ENCODE measurements at regions not wholly inside any gene's neighbourhood (a gene's known extent, or its start where the extent isn't known, plus 50 kb on each side); places are given as distances from the start of the nearest gene placed in this dataset.
A peak's percentile ranks its signal among the peaks of the same experiment; 100 is the strongest.

DNA sequence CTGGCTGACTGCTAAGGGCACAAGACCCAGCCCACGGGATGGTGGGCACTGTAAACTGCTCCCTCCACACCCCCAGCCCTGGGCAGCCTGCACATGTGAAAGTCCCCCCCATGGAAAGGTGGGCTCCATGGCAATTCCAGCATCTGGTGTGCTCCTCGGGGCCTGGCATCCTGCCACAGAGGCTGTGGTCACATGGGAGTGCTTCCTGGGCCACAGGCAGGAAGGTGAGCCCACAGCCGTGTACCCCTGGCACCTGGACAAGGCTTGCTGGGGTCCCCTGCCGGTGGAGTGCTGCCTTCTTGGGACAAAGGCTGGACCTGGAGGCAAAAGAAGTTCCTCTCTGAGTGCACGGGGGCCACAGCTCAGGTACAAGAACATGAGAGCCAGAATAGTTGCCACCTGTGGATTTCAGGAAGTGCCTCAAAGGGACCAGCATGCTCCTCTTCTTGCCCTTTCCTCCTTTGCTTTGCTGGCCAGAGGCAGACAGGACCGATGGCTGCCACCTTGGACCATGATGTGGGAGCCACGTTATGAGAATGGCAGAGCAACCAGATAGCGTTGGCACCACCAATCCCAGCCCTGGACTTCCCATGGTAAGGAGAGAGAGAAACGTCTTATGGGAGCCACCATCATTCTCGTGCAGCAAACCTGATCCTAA is 120.2 kb upstream of the MLN start:
- DNase-seq (ENCODE audit: low spot score): no peak

DNA sequence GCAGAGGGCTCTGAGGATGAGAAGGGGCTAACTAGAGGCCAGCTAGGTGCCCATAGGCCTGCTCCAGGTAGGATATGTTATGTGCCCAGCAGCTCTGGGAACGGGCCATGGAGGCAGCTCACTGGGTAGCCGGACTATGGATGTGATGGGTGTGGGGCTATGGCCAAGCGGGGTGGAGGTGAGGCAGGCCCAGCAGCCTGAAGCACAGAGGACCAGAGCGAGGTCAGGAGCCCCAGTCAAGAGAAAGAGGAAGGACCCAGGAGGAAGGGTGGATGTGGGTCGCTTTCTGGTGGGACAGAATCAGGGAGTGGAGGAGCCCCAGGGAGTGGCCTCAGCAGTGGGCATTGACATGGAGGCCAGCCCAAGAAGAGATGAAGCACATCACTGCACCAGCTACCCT is 117.9 kb upstream of the MLN start:
- no peak for DNase-seq (ENCODE audit: low spot score)

DNA sequence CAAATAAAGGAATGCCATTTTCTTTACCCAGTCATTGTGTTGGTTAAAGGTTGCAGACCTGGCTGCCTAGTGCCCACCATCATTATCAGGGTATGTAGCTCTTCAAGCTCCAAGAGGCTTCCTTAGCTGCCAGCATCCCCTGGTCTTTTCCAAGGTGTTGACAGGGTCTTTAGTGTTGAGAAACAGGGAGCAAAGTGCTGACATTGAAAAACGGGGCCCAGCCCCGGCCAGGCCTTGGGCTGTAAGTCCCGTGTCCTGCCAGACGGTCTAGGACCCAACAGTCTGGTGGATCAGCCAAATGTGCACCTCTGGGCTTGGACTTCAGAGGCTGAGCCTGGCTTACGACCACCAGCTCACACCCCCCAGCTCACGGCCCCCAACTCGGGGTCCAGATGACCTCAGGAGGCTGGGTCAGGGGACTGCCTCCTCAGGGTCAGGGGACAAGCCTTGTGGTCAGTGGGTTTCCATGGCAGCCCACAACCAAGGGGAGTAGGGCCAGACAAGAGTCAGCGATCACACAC is 114.4 kb upstream of the MLN start:
- DNase-seq (ENCODE audit: low spot score): no peak

DNA sequence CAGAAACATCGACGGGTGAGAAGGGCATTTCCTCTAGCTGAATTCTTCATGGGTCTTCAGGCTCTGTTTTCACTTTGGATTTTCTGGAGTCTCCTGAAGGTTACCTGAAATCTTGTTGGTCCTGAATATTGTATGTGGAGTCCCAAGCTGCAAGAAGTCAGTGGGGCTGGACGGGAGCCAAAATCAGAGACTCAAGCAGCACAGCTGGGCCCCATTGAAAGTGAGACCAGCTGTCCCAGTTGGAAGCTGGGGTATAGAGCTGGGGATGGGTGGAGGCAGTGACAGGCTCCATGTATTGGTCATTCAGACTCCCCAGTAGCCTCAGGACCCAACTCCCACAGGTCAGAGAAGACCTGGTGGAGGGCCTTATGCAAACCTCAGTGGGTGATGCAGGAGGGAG is 111.3 kb upstream of the MLN start:
- peak; percentile 2 for DNase-seq (ENCODE audit: low spot score)

DNA sequence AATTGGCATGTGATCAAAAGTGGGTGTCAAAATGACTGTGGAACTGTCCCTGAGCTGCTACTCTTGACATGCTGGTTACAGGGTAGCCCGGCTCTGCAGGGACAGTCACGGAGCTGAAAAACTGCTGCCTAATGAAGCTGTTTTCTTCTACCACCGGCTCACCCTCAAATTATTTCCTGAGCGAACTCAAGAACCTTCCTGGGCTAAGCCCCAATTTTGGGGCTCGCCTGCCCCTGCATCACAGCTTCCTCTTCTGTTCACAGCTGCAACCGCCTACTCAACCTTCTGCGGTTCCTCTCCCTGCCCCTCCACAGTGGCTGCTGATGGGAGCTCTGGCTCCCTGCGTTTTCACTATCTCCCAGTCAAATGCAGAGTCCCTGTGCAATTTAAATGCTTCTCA is 110.8 kb upstream of the MLN start:
- peak; percentile 53 for DNase-seq (ENCODE audit: low spot score)

DNA sequence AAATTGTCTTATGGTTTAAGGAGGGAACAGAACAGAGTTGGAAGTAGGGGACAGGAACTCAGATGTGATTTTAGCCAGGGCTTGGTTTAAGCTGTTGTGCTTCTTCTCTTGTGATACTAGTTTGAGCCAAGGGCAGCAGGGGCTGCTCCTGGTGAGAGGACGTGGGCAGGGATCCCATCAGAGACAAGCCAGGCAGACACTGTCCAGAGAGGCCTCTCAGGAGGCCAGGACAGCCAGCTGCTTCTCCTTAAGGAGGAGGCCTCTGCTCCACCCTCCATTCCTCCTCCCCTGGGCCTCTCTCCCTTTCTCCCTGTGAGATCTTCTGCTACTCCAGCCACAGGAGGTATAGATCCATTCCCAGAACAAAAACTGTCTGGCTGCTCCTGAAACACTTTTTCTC is 108.4 kb upstream of the MLN start:
- no peak for DNase-seq (ENCODE audit: low spot score)

DNA sequence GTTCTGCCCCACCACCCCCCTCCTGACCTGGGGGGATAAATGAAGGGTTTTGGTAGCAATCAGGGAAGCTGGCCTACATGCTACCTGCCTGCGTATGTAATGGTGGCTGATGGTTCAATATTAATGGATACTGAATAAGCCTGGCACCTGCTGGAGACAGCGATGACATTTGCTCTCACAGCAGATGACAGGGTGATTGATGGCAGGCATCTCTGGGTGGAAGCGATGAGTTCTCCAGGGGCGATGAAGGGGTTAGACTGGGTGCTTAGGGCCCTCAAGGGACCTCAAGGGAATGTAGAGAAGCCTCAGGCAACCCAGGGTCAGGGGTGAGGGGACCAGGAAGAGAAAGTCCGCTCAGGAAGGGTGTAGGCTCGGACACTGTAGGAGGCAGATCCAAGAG is 107.7 kb upstream of the MLN start:
- DNase-seq (ENCODE audit: low spot score): no peak

DNA sequence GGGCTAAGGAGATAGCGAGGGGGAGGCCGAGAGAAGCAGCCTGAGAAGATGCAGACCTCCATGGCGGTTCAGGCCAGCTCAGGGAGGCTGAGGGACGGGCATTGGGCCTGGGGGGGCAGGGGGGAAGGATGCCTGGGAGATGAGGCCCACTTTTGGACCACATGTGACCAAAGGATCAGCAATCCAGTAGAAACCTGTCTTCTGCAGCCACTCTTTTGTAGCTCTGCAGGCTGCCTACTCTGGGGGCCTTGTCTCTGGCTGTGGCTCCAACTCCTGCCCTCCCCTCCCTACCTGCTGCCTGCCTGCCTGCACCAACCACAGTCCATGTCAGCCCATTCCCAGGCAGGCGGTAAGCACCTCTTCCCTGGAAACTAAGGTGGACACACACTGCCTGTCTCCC is 106.8 kb upstream of the MLN start:
- DNase-seq (ENCODE audit: low spot score): no peak

DNA sequence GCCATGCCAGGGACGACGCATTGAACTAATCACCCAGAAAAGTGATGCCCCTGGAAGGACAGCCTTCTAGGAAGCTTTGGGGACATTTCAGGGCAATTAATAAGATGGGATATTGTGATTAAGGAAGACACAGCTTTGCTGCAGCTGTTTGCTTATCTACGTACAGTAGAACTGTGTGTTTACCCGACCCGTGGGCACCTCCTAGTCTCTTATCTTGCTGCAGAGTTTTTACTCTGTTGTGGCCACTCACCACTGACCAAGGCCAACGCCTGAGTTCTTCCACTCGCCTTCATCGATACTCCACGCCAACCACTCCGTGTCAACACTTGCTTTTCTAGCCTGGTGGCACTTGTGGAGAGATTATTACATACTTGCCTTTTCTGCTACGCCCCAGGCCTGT is 105.9 kb upstream of the MLN start:
- no peak for DNase-seq (ENCODE audit: low spot score)

DNA sequence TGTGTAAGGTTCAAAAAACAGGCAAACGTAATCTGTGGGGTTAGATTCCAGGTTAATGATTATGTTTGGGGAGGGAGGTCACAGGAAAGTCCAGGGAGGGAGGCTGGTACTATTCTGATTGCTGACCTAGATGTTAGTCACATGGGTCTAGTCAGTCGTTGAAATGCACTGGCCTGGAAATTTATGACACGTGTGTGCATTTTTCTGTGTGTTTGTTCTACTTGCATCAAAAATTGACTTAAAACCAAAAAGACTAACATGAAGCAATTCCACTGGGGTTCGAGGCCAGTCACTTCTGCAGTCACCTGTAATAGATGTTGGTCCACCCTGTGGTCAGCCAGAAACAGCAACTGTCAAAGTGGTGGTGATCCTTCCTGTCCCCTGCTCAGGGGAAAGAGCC is 104.2 kb upstream of the MLN start:
- DNase-seq (ENCODE audit: low spot score): no peak

DNA sequence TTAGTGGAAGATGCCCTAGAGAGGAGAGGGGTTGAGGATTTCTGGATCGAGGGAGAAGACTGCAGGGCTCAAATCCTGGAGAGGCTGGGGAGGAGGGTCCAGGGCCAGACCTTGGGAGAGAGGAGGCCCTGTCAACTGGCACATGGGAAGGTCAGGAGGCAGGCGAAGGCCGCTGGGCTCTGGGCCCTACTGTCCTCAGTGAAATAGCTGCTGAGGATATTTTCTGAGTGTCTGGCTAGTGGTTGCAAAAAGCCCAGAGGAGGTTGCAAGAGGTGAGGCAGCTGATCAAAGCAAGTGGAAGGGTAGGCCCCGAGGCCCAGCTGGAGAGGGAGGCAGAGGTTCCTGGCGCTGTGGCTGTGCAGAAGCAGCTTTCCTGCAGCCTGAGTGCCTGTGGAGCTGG is 103.4 kb upstream of the MLN start:
- DNase-seq (ENCODE audit: low spot score): no peak

DNA sequence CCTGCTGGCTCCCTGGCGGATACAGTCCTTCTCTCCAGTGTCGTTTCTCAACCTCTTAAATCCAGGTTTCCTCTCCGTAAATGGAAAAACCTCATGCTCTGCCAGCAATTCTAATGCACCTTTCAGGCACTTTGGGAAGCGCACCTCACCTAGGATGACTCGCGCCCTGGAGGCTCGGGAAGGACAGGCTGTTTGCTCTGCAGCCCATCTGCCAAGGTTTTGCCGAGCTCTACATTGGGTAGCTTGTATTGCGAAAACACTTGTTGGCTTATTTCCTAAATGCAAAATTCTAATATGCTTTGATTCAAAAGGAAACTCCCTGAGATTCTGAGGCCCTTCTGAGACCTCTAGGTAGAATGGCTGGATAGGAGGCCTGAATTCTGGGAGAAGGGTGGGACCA is 102.6 kb upstream of the MLN start:
- no peak for DNase-seq (ENCODE audit: low spot score)

DNA sequence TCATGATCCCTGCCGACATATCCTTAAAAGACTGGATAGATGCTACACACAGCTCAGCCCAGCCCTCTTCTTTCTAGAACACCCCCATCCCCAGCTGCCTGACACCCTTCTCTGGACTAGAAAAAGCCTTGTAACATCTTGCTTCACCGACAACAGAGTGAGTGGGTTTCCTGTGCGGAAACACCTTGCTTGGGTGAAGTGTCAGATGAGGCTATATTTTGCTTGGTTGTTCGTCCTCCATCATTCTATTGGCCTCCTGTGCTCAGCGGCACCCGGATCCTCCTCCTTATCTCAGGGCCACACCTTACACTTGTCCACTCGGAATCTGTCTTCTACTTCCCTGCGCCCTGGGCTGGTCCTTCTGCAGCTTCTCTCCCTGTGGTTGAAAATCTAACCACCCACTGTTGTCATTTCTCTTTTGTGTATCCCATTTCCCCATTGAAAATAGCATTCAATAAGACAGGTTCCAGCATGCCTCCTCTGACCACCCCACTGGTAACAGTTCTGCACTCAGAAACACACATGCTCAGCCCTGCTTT is 101.3 kb upstream of the MLN start:
- DNase-seq (ENCODE audit: low spot score): peak; percentile 71

DNA sequence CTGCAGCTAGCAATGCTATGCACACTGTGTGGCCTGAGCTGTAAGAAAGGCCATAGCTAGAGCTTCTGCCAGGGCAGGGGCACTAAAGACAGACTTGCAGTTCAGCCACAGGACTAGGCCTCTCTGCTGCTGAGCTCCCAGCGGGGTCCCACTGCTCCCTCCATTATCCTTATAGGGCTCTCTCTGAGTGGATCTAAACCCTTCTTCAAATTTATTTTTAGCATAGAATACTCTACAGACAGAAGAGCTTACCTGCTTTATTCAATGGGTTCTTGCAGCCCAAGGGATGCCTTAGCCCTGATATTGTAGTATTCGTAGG is 100.9 kb upstream of the MLN start:
- no peak for DNase-seq (ENCODE audit: low spot score)

DNA sequence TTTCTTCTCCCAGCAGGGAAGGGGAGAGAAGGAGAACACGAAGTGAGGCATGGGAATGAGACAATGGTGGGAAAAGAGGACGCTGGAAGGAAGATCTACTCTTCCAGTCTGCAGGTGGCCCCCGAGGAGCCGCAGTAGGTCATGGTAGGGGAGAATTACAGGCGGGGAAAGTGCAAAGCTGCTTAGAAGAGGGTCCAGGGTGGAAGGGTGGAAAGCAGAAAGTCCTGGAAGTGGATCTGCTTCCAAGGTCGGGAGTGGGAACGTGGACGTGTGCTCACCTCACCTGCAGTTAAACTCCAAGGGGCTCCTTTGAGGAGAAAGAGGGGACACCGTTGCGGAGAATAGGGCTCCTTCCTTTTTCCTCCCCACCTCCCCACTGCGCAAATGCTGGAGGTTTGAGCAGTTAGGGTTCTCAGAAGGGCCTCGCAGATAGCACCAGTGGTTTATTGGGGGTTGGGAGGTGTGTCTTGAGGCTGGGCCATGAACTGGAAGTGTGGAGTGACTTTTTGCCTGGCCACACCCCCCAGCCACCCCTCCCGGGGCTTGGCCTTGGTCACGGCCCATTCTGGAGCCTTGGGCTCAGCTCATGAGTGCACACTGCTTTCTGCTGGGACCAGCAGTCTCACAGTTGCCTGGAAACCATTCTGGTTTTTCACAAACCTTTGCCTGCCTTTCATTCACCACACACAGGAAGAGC is 100.4 kb upstream of the MLN start:
- peak; percentile 87 for DNase-seq (ENCODE audit: low spot score)

DNA sequence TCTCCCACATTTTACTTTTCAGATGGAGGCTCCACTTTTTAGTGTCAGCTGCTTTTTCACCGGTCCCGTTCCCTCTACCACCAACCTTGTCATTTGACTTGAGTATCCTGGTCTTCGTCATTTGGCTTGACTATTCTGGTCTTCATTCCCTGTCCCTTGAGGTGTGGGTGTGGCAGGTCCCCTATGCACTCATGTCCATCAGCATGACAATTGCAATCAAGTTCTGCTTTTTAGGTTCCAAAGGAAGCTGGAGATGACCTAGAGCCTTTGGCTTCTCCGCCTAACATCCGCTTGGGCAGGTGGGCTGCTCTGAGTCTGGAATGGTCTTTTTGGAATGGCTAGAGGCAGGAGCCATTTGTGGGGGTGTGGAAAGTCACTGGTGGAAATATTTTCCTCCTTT is 99.8 kb upstream of the MLN start:
- no peak for DNase-seq (ENCODE audit: low spot score)

DNA sequence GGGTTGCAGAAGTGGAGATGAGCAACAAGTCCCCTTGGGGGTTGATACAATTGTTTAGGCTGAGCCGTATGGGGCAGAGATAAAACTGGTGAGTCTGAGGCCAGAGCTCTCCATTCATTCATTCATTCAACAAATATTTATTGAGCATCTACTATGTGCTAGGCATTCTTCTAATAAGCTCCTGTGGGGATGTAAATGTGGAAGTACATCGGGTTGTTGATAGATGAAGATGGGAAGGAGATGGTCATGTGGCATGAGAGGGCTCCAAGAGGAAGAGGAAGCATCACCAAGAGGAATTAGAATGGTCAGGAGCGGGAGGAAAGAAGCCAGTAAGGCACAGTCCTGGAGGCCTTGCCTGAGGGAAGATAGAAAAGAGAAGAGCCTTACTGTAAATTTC is 98.7 kb upstream of the MLN start:
- DNase-seq (ENCODE audit: low spot score): no peak

DNA sequence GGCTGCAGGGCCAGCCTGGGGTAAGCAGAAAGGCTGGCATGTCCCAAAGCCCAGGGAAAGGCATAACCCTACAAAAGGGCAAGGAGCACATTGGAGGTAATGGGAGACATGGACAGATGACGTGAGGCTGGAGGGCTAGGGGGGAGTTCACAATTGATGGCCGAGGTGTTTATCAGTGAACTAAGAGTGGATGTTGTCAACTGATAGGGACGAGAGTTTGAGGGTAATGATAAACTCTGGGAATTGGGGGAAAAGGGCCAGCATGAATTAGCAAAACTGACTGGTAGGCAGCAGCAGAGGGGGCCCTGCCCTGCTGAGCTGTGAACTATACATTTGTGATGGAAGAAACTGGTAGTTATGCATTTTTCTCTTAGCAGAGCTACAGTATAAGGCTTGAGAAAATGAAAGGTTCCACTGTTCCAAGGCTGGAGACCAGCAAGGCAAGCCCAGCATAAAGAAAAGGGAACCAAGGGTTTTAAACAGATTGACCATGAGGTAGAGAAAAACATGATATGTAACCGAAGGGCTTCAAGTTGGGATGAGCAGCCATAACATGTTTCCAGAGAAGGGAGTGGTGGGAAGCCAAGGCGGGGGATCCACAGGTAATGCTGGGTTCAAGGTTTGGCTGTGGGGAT is 98.1 kb upstream of the MLN start:
- no peak for DNase-seq (ENCODE audit: low spot score)

DNA sequence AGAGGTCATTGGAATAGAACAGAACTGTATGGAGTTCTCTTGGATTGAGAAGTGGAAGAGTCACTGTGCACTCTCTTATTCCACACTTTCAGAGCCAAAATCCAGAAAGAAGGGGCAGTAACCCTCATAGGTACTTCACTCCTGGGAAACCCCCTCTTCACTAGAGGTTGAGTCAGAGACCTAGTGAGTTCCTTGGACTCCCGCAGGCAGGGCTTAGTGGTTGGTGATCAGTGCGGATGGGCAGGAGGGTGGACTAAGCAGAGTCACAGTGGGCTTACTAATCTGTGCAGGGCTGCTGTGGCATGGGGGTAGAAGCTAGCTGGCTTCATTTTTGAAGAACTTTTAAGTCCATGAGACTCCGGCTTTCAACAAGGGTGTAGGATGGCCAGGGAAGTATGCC is 95.0 kb upstream of the MLN start:
- DNase-seq (ENCODE audit: low spot score): no peak

DNA sequence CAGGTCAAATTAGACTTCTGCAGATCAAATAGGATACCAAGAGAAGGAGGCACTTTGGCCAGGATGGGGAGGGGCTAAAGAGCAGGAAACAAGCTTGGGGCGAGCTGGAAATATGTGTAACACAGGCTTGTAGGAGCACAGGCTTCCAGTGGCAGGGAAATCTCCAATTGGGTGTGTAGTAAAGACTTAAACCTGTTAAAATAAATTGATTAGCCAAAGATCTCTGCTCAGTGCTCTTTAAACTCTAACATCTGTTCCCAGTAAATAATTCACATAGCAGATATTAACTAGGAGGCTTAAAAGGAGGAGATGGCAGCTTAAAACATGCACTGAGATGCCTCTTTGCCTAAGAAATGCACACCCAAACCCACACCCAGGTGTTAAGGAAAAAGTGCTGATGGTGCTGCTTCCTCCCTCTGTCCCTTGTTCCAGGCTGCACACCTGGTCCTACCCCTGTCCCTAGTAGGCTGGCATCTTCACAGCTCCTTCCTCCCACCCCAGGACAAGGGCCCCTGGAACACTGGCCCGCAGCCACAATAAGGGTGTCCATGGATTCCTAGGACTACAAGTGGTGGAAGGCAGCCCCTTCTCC is 93.5 kb upstream of the MLN start:
- no peak for DNase-seq (ENCODE audit: low spot score)

DNA sequence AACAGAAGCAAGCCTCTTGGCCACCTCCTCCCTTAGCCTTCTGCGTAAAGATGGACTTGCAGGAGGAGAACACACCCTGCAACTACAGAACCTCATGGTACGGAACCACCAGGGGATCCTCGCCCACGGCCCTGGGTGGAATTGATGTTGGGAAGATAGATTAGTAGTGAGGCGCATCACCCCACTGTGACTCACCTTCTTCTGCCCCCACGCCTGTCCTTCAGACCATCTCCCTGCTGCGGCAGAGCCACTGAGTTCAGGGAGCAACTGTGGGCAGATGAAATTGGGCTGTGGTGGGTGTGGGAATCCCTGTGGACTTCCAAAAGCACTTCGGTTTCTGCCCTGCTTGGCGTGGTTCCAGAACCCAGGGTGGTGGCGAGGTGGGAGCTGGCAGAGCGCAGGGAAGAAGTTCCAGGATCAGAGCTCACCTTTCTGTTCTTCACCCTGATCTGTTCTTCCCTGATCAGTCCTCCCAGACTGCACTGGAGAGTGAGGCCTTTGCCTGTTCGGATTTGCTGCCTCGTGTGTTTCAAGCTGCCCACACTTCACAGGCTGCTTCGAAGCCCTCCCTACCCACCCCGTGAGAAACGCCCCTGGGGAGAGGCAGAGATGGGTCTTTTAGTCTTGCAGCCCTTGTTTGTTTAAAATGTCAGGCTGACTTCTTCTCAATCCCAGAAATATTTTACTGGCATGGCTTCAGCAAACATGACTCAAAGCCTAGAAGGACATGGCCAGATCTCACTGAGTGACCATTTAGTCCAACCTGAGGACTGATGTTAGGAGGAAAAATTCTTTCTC is 92.8 kb upstream of the MLN start:
- DNase-seq (ENCODE audit: low spot score): no peak

DNA sequence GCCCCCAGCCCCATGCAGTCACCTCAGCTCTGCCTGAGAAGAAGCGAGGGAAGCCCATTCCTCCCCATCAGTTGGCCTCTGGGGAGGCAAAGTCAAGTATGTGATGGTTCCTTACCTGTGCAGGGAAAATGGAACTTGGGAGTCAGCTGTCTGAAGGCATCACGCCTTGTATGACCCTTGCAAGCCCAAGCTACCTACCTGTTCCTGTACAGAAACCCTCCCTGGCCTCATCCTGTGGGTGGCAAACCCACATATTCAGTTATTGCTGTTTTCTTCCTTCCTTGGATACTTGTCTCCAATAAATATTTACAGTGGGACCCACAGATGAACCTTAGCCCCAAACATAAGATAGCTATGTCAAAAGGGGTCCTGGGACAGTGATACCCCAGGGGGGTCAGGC is 92.2 kb upstream of the MLN start:
- DNase-seq (ENCODE audit: low spot score): no peak

All from CD4-positive, alpha-beta T cell treated with Interleukin-2 at 100 ng/mL for 4 hours (primary cell).